Endothelial cell (in vitro differentiated cells): ENCODE measurements at regions not wholly inside any gene's neighbourhood (a gene's known extent, or its start where the extent isn't known, plus 50 kb on each side); places are given as distances from the start of the nearest gene placed in this dataset.

Source experiments
- DNase-seq: peaks from one replicate; pipeline ENCODE4 v3.0.0; 2021; ENCODE audit warnings: low spot score
- H3K27ac Mint-ChIP-seq: one replicate; pipeline ENCODE4 v1.8.0; 2021; ENCODE audit warnings: mixed read lengths, inconsistent platforms; ENCODE audit not compliant: unreplicated experiment
- H3K27me3 Mint-ChIP-seq: one replicate; pipeline ENCODE4 v1.8.0; 2021; ENCODE audit warnings: mild to moderate bottlenecking, moderate library complexity, mixed read lengths, inconsistent platforms; ENCODE audit not compliant: unreplicated experiment
- H3K36me3 Mint-ChIP-seq: one replicate; pipeline ENCODE4 v1.8.0; 2021; ENCODE audit warnings: mild to moderate bottlenecking, low read depth, mixed read lengths, inconsistent platforms; ENCODE audit not compliant: unreplicated experiment
- H3K4me1 Mint-ChIP-seq: one replicate; pipeline ENCODE4 v1.8.0; 2021; ENCODE audit warnings: mild to moderate bottlenecking, mixed read lengths, inconsistent platforms; ENCODE audit not compliant: unreplicated experiment
- H3K4me3 Mint-ChIP-seq: one replicate; pipeline ENCODE4 v1.8.0; 2021; ENCODE audit warnings: mild to moderate bottlenecking, mixed read lengths, inconsistent platforms; ENCODE audit not compliant: unreplicated experiment
- H3K9me3 Mint-ChIP-seq: one replicate; pipeline ENCODE4 v1.8.0; 2021; ENCODE audit warnings: mixed read lengths, inconsistent platforms; ENCODE audit not compliant: unreplicated experiment
- TF ChIP-seq, protein P1 (sequence below): fragments of 200-600 bp; sonication (generic); IDR thresholded peaks from one replicate; pipeline ENCODE4 v1.5.0; 2021; ENCODE audit warnings: antibody characterized with exemption; ENCODE audit not compliant: unreplicated experiment

DNA sequence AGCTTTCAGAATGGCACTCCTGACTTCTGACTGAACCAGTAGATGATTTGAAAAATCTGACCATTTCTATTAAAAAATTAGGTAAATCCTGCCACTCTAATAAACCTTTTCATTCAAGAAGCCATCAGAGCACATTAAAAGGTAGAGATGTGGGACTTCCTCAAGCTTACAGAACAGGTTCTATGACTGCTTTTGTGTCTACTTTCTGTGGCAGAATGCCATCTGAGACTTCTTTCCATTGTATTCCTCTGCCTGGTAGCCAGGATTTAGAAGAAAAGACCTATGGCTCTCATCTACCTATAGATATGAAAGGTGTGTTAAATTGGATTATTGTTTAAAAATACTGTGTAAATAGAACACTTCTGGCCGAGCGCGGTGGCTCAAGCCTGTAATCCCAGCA is 99.9 kb upstream of the NABP1 start:
- H3K27me3 Mint-ChIP-seq: peaks cover 1% of the 10 kb centered on the region

DNA sequence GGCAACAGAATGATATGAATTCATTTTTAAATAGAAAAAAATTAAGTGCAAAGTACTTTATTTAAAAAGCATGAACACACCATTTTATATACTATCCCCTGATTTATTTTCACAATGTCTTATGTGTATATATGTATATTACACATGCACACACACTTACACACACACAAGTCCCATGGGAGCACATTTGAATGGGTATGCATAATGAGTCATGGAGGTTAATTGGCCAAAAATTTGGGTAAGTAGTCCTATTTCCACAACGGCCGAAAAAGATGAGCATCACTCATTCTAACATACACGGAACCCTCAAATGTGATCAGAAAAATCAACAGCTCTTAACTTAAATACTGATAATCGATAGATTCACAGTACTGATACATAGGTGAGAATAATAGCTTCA is 97.4 kb upstream of the NABP1 start:
- no peaks in the 10 kb centered on the region for H3K36me3 Mint-ChIP-seq
- H3K9me3 Mint-ChIP-seq: no peaks in the 10 kb centered on the region
- H3K27me3 Mint-ChIP-seq: peaks cover 1% of the 10 kb centered on the region
- no peak for DNase-seq
- H3K4me1 Mint-ChIP-seq: peaks cover 3% of the 10 kb centered on the region
- no peak overlapping the region for H3K4me3 Mint-ChIP-seq
- TF ChIP-seq, protein P1, sequence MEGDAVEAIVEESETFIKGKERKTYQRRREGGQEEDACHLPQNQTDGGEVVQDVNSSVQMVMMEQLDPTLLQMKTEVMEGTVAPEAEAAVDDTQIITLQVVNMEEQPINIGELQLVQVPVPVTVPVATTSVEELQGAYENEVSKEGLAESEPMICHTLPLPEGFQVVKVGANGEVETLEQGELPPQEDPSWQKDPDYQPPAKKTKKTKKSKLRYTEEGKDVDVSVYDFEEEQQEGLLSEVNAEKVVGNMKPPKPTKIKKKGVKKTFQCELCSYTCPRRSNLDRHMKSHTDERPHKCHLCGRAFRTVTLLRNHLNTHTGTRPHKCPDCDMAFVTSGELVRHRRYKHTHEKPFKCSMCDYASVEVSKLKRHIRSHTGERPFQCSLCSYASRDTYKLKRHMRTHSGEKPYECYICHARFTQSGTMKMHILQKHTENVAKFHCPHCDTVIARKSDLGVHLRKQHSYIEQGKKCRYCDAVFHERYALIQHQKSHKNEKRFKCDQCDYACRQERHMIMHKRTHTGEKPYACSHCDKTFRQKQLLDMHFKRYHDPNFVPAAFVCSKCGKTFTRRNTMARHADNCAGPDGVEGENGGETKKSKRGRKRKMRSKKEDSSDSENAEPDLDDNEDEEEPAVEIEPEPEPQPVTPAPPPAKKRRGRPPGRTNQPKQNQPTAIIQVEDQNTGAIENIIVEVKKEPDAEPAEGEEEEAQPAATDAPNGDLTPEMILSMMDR: no peak
- no peak overlapping the region for H3K27ac Mint-ChIP-seq

More for the DNA sequence above, 99.9 kb upstream of the NABP1 start:
- Mint-ChIP-seq H3K27ac (no peak overlapping the region), H3K4me3 (no peak overlapping the region), H3K36me3 (no peaks in the 10 kb centered on the region), H3K9me3 (no peaks in the 10 kb centered on the region), H3K4me1 (peaks cover 3% of the 10 kb centered on the region)
- no peak for DNase-seq
- TF ChIP-seq, protein P1: no peak

DNA sequence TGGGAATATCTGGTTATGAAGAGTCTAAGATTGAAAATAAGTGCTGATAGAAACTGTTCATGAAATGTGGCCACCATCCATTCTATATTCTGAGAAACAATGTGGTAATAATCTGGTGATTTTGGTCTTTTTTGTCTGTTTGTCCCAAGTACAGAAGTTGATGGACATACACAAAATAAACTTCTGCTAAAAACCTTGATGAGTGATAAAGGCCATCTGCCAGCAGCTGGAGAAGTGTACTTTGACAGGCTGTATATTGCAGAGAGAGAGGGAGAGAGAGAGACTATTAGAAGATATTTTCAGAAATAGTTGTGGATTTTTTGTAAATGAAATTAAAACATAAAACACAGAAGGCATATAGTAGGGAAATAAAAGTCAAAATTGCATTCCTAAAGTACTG is 96.9 kb upstream of the NABP1 start:
- no peak overlapping the region for H3K4me3 Mint-ChIP-seq
- no peaks in the 10 kb centered on the region for H3K36me3 Mint-ChIP-seq
- peaks cover 3% of the 10 kb centered on the region for H3K4me1 Mint-ChIP-seq
- DNase-seq: no peak
- TF ChIP-seq, protein P1: no peak
- H3K9me3 Mint-ChIP-seq: no peaks in the 10 kb centered on the region
- H3K27me3 Mint-ChIP-seq: peaks cover 1% of the 10 kb centered on the region
- no peak overlapping the region for H3K27ac Mint-ChIP-seq

DNA sequence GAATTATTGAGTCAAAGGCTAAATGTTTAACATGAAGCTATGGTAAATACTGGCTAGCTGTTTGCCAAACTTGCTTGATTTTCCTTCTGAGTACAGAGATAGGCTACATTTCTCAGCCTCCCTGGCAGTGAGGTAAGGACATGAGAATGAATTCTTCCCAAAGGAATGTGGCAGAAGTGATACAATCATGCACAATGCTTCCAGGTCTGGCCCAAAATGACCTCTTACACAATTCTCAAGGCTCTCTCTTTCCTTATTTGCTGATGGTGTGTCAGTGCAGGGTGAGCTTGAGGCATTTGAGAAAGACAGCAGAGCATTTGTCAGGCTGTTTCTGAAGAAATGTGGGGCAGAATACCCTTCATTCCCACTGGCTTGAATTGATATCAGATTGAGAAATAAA is 95.6 kb upstream of the NABP1 start:
- H3K27me3 Mint-ChIP-seq: peaks cover 1% of the 10 kb centered on the region
- H3K36me3 Mint-ChIP-seq: no peaks in the 10 kb centered on the region
- H3K27ac Mint-ChIP-seq: no peak overlapping the region
- H3K4me3 Mint-ChIP-seq: no peak overlapping the region
- no peak for DNase-seq
- TF ChIP-seq, protein P1: no peak
- H3K4me1 Mint-ChIP-seq: no peaks in the 10 kb centered on the region
- H3K9me3 Mint-ChIP-seq: no peaks in the 10 kb centered on the region

DNA sequence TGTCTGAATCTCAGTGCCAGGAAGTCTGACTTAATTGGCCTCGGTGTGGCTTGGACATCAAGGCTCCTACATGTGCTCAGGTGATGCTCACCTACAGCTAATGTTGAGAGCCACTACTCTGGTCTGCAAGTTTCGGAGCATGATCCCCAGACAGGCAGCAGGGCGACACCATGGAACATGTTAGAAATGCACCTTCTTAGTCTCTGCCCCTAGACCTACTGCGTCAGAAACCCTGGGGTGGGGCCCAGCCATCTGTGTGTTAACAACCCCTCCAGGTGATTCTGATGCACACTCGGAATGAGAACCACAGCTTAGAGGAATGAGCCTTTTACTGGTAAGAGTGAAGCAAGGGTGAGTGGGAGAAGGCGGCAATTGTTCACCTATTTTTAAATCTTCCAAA is 86.9 kb upstream of the NABP1 start:
- no peak overlapping the region for H3K4me3 Mint-ChIP-seq
- DNase-seq: no peak
- H3K36me3 Mint-ChIP-seq: no peaks in the 10 kb centered on the region
- no peaks in the 10 kb centered on the region for H3K4me1 Mint-ChIP-seq
- no peaks in the 10 kb centered on the region for H3K27me3 Mint-ChIP-seq
- H3K27ac Mint-ChIP-seq: no peak overlapping the region
- no peaks in the 10 kb centered on the region for H3K9me3 Mint-ChIP-seq
- TF ChIP-seq, protein P1: no peak
